DOHH2 (cell line): ENCODE measurements at regions not wholly inside any gene's neighbourhood (a gene's known extent, or its start where the extent isn't known, plus 50 kb on each side); places are given as distances from the start of the nearest gene placed in this dataset.

Experiments
- CTCF ChIP-seq: fragments of 200-600 bp; sonication (generic); IDR thresholded peaks from one replicate; pipeline ENCODE4 v1.5.1; 2014; ENCODE audit warnings: antibody characterized with exemption, mild to moderate bottlenecking, low read depth, low read length; ENCODE audit not compliant: poor library complexity, severe bottlenecking
- EZH2phosphoT487 ChIP-seq: fragments of 200-600 bp; sonication (generic); IDR thresholded peaks from 2 replicates; pipeline ENCODE4 v1.6.1; 2017; ENCODE audit warnings: borderline replicate concordance, mild to moderate bottlenecking, antibody characterized with exemption, low read length, moderate library complexity, mixed read lengths

GRCh38 chr5:167513381-167513780 lies 778.1 kb upstream of the WWC1 start:
- no peak for TF ChIP-seq CTCF
- TF ChIP-seq EZH2phosphoT487: no peak
